ENCODE measurements at regions not wholly inside any gene's neighbourhood (a gene's known extent, or its start where the extent isn't known, plus 50 kb on each side); places are given as distances from the start of the nearest gene placed in this dataset.

DNA sequence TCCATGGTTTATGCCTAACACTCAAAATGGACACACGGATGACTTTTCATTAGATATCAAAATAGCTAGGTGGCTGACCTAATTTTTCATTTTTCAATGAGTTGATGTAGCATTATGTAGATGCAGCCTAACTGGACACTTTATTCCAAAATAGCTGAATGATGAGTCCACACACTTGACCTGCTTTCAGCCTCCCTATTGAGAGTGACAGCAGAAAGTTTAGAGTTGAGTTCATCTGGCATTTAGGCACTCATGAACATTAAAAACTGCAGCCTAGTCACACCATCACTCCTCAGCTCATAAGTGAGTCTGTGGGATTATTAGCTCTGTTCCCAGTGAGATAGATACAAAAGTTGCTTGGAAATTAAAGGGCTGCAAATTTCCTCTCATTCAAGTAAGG, 307.3 kb upstream of the PRKD1 start:
- DNase-seq (no peak), ATAC-seq (no peak)
- H3K36me3 ChIP-seq = no peaks in the 10 kb centered on the region
- intact Hi-C loops (cut with DNase I) = no loop called here
- H3K27me3 ChIP-seq = no peaks in the 10 kb centered on the region
- no peak overlapping the region for H3K4me3 ChIP-seq
- 59% methylated on average over 1 of the region's 1 CpG for WGBS (ENCODE audit: insufficient coverage, low coverage, low lambda C conversion rate, missing lambda C conversion rate)
- H3K27ac ChIP-seq = no peak overlapping the region
- no peaks in the 10 kb centered on the region for H3K9me3 ChIP-seq
- no peaks in the 10 kb centered on the region for H3K4me1 ChIP-seq
- no peak for TF ChIP-seq POLR2A (IDR thresholded peaks at IDR 0.05)
- TF ChIP-seq CTCF (IDR thresholded peaks at IDR 0.05) = no peak

GRCh38 chr14:30235485-30235884, 307.8 kb upstream of the PRKD1 start:
- Histone ChIP-seq H3K4me1 (no peaks in the 10 kb centered on the region), H3K4me3 (no peak overlapping the region), H3K36me3 (no peaks in the 10 kb centered on the region), H3K27me3 (no peaks in the 10 kb centered on the region), H3K9me3 (no peaks in the 10 kb centered on the region), H3K27ac (no peak overlapping the region)
- intact Hi-C loops (cut with DNase I) = no loop called here
- no peak for DNase-seq
- WGBS (ENCODE audit: insufficient coverage, low coverage, low lambda C conversion rate, missing lambda C conversion rate) = 77% methylated on average over 2 of the region's 2 CpGs
- ATAC-seq = no peak
- no peak for TF ChIP-seq CTCF (IDR thresholded peaks at IDR 0.05)
- no peak for TF ChIP-seq POLR2A (IDR thresholded peaks at IDR 0.05)

GRCh38 chr14:30238936-30239335, 311.3 kb upstream of the PRKD1 start:
- intact Hi-C loops (cut with DNase I) = no loop called here
- TF ChIP-seq CTCF (IDR thresholded peaks at IDR 0.05) = no peak
- DNase-seq = no peak
- no peaks in the 10 kb centered on the region for H3K4me1 ChIP-seq
- no peak overlapping the region for H3K27ac ChIP-seq
- H3K9me3 ChIP-seq = no peaks in the 10 kb centered on the region
- WGBS (ENCODE audit: insufficient coverage, low coverage, low lambda C conversion rate, missing lambda C conversion rate) = 59% methylated on average over 4 of the region's 4 CpGs
- H3K27me3 ChIP-seq = no peaks in the 10 kb centered on the region
- ATAC-seq = no peak
- no peaks in the 10 kb centered on the region for H3K36me3 ChIP-seq
- no peak overlapping the region for H3K4me3 ChIP-seq

- no peaks in the 10 kb centered on the region for H3K4me1 ChIP-seq
- H3K27ac ChIP-seq = no peak overlapping the region
- no peak overlapping the region for H3K4me3 ChIP-seq
- ATAC-seq (no peak), DNase-seq (no peak)
- no peaks in the 10 kb centered on the region for H3K36me3 ChIP-seq
- H3K9me3 ChIP-seq = no peaks in the 10 kb centered on the region
- no peaks in the 10 kb centered on the region for H3K27me3 ChIP-seq
- no peak for TF ChIP-seq POLR2A (IDR thresholded peaks at IDR 0.05)
- no peak for TF ChIP-seq CTCF (IDR thresholded peaks at IDR 0.05)
- WGBS (ENCODE audit: insufficient coverage, low coverage, low lambda C conversion rate, missing lambda C conversion rate) = 60% methylated on average over 4 of the region's 4 CpGs
- intact Hi-C loops (cut with DNase I) = no loop called here
These were observed 312.4 kb upstream of the PRKD1 start for GRCh38 chr14:30240018-30240417.

GRCh38 chr14:30240685-30241084, 313.0 kb upstream of the PRKD1 start:
- ATAC-seq = no peak
- 47% methylated on average over 3 of the region's 3 CpGs for WGBS (ENCODE audit: insufficient coverage, low coverage, low lambda C conversion rate, missing lambda C conversion rate)

More at GRCh38 chr14:30240685-30241084, 313.0 kb upstream of the PRKD1 start:
- TF ChIP-seq CTCF (IDR thresholded peaks at IDR 0.05) (no peak), POLR2A (IDR thresholded peaks at IDR 0.05) (no peak)
- no peaks in the 10 kb centered on the region for H3K36me3 ChIP-seq
- intact Hi-C loops (cut with DNase I) = no loop called here
- no peaks in the 10 kb centered on the region for H3K4me1 ChIP-seq
- DNase-seq = no peak
- no peak overlapping the region for H3K27ac ChIP-seq
- no peak overlapping the region for H3K4me3 ChIP-seq
- no peaks in the 10 kb centered on the region for H3K27me3 ChIP-seq
- H3K9me3 ChIP-seq = no peaks in the 10 kb centered on the region
